Endothelial cell (in vitro differentiated cells): ENCODE measurements at regions not wholly inside any gene's neighbourhood (a gene's known extent, or its start where the extent isn't known, plus 50 kb on each side); places are given as distances from the start of the nearest gene placed in this dataset.

ENCODE experiments used
- DNase-seq: peaks from one replicate; pipeline ENCODE4 v3.0.0; 2021; ENCODE audit warnings: low spot score
- H3K27ac Mint-ChIP-seq: one replicate; pipeline ENCODE4 v1.8.0; 2021; ENCODE audit warnings: mixed read lengths, inconsistent platforms; ENCODE audit not compliant: unreplicated experiment
- H3K27me3 Mint-ChIP-seq: one replicate; pipeline ENCODE4 v1.8.0; 2021; ENCODE audit warnings: mild to moderate bottlenecking, moderate library complexity, mixed read lengths, inconsistent platforms; ENCODE audit not compliant: unreplicated experiment
- H3K36me3 Mint-ChIP-seq: one replicate; pipeline ENCODE4 v1.8.0; 2021; ENCODE audit warnings: mild to moderate bottlenecking, low read depth, mixed read lengths, inconsistent platforms; ENCODE audit not compliant: unreplicated experiment
- H3K4me1 Mint-ChIP-seq: one replicate; pipeline ENCODE4 v1.8.0; 2021; ENCODE audit warnings: mild to moderate bottlenecking, mixed read lengths, inconsistent platforms; ENCODE audit not compliant: unreplicated experiment
- H3K4me3 Mint-ChIP-seq: one replicate; pipeline ENCODE4 v1.8.0; 2021; ENCODE audit warnings: mild to moderate bottlenecking, mixed read lengths, inconsistent platforms; ENCODE audit not compliant: unreplicated experiment
- H3K9me3 Mint-ChIP-seq: one replicate; pipeline ENCODE4 v1.8.0; 2021; ENCODE audit warnings: mixed read lengths, inconsistent platforms; ENCODE audit not compliant: unreplicated experiment
- CTCF ChIP-seq: fragments of 200-600 bp; sonication (generic); IDR thresholded peaks from one replicate; pipeline ENCODE4 v1.5.0; 2021; ENCODE audit warnings: antibody characterized with exemption; ENCODE audit not compliant: unreplicated experiment

GRCh38 chr11:23687991-23688390 is 808.9 kb upstream of the LUZP2 start:
- no peak for DNase-seq

GRCh38 chr11:23688411-23688810 is 808.4 kb upstream of the LUZP2 start:
- Mint-ChIP-seq H3K4me1 (peaks cover 4% of the 10 kb centered on the region), H3K27me3 (no peaks in the 10 kb centered on the region), H3K27ac (no peak overlapping the region), H3K36me3 (no peaks in the 10 kb centered on the region), H3K4me3 (no peak overlapping the region), H3K9me3 (no peaks in the 10 kb centered on the region)
- no peak for DNase-seq
- TF ChIP-seq CTCF = no peak

More at GRCh38 chr11:23687991-23688390, 808.9 kb upstream of the LUZP2 start:
- H3K4me3 Mint-ChIP-seq = no peak overlapping the region
- peaks cover 4% of the 10 kb centered on the region for H3K4me1 Mint-ChIP-seq
- H3K27ac Mint-ChIP-seq = no peak overlapping the region
- no peaks in the 10 kb centered on the region for H3K36me3 Mint-ChIP-seq
- no peaks in the 10 kb centered on the region for H3K27me3 Mint-ChIP-seq
- H3K9me3 Mint-ChIP-seq = no peaks in the 10 kb centered on the region
- no peak for TF ChIP-seq CTCF

- no peaks in the 10 kb centered on the region for H3K36me3 Mint-ChIP-seq
These were observed 808.0 kb upstream of the LUZP2 start for GRCh38 chr11:23688835-23689234.

GRCh38 chr11:23696688-23697415 is 800.0 kb upstream of the LUZP2 start:
- H3K4me1 Mint-ChIP-seq = no peaks in the 10 kb centered on the region
- TF ChIP-seq CTCF = no peak

More at GRCh38 chr11:23688835-23689234, 808.0 kb upstream of the LUZP2 start:
- TF ChIP-seq CTCF = no peak
- no peak for DNase-seq
- Mint-ChIP-seq H3K27ac (no peak overlapping the region), H3K9me3 (no peaks in the 10 kb centered on the region), H3K27me3 (no peaks in the 10 kb centered on the region), H3K4me1 (peaks cover 4% of the 10 kb centered on the region), H3K4me3 (no peak overlapping the region)

GRCh38 chr11:23704183-23704582 is 792.7 kb upstream of the LUZP2 start:
- no peak overlapping the region for H3K4me3 Mint-ChIP-seq
- H3K27me3 Mint-ChIP-seq = no peaks in the 10 kb centered on the region
- no peaks in the 10 kb centered on the region for H3K36me3 Mint-ChIP-seq
- H3K4me1 Mint-ChIP-seq = no peaks in the 10 kb centered on the region
- H3K9me3 Mint-ChIP-seq = no peaks in the 10 kb centered on the region
- no peak for DNase-seq
- TF ChIP-seq CTCF = no peak
- H3K27ac Mint-ChIP-seq = no peak overlapping the region

More at GRCh38 chr11:23696688-23697415, 800.0 kb upstream of the LUZP2 start:
- no peaks in the 10 kb centered on the region for H3K27me3 Mint-ChIP-seq
- H3K4me3 Mint-ChIP-seq = no peak overlapping the region
- no peak for DNase-seq
- no peak overlapping the region for H3K27ac Mint-ChIP-seq
- H3K36me3 Mint-ChIP-seq = no peaks in the 10 kb centered on the region
- no peaks in the 10 kb centered on the region for H3K9me3 Mint-ChIP-seq
